ENCODE measurements at regions not wholly inside any gene's neighbourhood (a gene's known extent, or its start where the extent isn't known, plus 50 kb on each side); places are given as distances from the start of the nearest gene placed in this dataset.

DNA sequence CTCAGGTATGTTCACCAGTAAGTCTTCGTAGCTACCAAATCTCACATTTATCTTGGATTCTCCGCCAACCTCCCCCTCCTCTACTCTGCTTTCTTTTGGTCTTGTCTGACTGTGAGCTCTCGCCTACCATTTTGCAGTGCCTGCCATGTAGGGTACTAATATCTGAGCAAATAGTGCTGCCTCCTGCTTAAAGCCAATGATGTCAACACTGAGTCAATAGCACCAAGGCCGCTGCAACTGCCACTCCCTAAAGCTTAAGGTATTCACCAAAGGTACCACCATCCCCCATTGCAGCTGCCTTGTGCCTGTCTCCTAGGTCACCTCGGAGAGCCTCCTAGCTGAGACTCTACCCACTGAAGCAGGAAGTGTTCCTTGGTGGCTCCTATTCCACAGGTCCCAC is 114.8 kb upstream of the FUT8 start:
- Histone ChIP-seq H3K18ac (ENCODE audit: low read depth, low read length) (no peak overlapping the region), H3K4me3 (ENCODE audit: insufficient read depth, low read depth, low read length) (no peak overlapping the region), H2AFZ (replicated peaks; ENCODE audit: low read length, poor library complexity) (no peak overlapping the region), H2AK9ac (replicated peaks; ENCODE audit: low read depth, low read length, poor library complexity) (no peak overlapping the region), H2BK15ac (ENCODE audit: low read depth, low read length) (no peak overlapping the region), H4K91ac (ENCODE audit: insufficient read depth, low read depth, low read length) (no peak overlapping the region), H4K20me1 (ENCODE audit: insufficient read depth, low read length) (no peaks in the 10 kb centered on the region), H3K14ac (replicated peaks; ENCODE audit: low read depth, low read length) (no peak overlapping the region), H3K56ac (ENCODE audit: extremely low read depth, insufficient read depth, low read length) (no peak overlapping the region), H3K27me3 (ENCODE audit: control insufficient read depth, insufficient read depth, low read length) (no peaks in the 10 kb centered on the region), H4K5ac (ENCODE audit: low read depth, low read length) (no peak overlapping the region), H3K23ac (ENCODE audit: low read depth, low read length) (no peak overlapping the region), H2BK20ac (ENCODE audit: low read depth, low read length) (no peak overlapping the region), H3K4me2 (ENCODE audit: low read depth, low read length) (no peak overlapping the region), H4K8ac (ENCODE audit: low read depth in 2 of 2, low read length in 2 of 2) (no peak overlapping the region), H2BK120ac (ENCODE audit: low read depth, low read length) (no peak overlapping the region), H3K9ac (ENCODE audit: low read depth, low read length) (no peak overlapping the region), H3K4ac (ENCODE audit: low read depth, low read length) (no peak overlapping the region; the same call in 1 of the 2 replicates), H3K9me1 (ENCODE audit: insufficient read depth, low read length) (no peaks in the 10 kb centered on the region), H3K36me3 (ENCODE audit: control insufficient read depth, insufficient read depth, low read length) (no peaks in the 10 kb centered on the region), H2AK5ac (ENCODE audit: low read depth, low read length) (no peak overlapping the region), H3K4me1 (ENCODE audit: control insufficient read depth, insufficient read depth, low read length) (no peaks in the 10 kb centered on the region; the same call in 1 of the 2 replicates), H2BK5ac (ENCODE audit: low read depth, low read length, poor library complexity, severe bottlenecking) (no peak overlapping the region), H3K9me3 (ENCODE audit: control insufficient read depth, insufficient read depth, low read length) (no peaks in the 10 kb centered on the region), H3K79me1 (ENCODE audit: low read depth in 1 of 2, low read length in 2 of 2) (no peaks in the 10 kb centered on the region), H3K27ac (ENCODE audit: insufficient read depth, low read length) (no peak overlapping the region)
- CTCF ChIA-PET: no interaction called here
- no peak for ATAC-seq (ENCODE audit: low read depth)
- dilution Hi-C loops (cut with HindIII; ENCODE audit: low sequenced_read_pairs, unreplicated experiment) (no loop called here), in situ Hi-C loops (cut with MboI; ENCODE audit: low sequenced_read_pairs) (no loop called here), intact Hi-C loops (cut with micrococcal nuclease) (no loop called here)
- DNase-seq: no peak
- POLR2A ChIA-PET (ENCODE audit: unreplicated experiment): no interaction called here
- TF ChIP-seq, protein P1, sequence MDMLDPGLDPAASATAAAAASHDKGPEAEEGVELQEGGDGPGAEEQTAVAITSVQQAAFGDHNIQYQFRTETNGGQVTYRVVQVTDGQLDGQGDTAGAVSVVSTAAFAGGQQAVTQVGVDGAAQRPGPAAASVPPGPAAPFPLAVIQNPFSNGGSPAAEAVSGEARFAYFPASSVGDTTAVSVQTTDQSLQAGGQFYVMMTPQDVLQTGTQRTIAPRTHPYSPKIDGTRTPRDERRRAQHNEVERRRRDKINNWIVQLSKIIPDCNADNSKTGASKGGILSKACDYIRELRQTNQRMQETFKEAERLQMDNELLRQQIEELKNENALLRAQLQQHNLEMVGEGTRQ (IDR thresholded peaks at IDR 0.05; ENCODE audit: low read depth, low read length): no peak
- TF ChIP-seq CEBPB (IDR thresholded peaks at IDR 0.05; ENCODE audit: low read depth, low read length) (no peak), MAFK (IDR thresholded peaks at IDR 0.05; ENCODE audit: low read depth, low read length) (no peak), POLR2A (IDR thresholded peaks at IDR 0.05; ENCODE audit: low read depth, low read length) (no peak), RAD21 (IDR thresholded peaks at IDR 0.05; ENCODE audit: low read length) (no peak), CTCF (conservative IDR thresholded peaks at IDR 0.05; ENCODE audit: low read depth, low read length) (no peak), BHLHE40 (IDR thresholded peaks at IDR 0.05; ENCODE audit: low read depth, low read length) (no peak), RFX5 (IDR thresholded peaks at IDR 0.05; ENCODE audit: low read depth, low read length) (no peak), FOS (IDR thresholded peaks at IDR 0.05; ENCODE audit: low read depth, low read length) (no peak), RCOR1 (IDR thresholded peaks at IDR 0.05; ENCODE audit: insufficient replicate concordance, low read length) (no peak), ELK1 (IDR thresholded peaks at IDR 0.05; ENCODE audit: borderline replicate concordance, low read depth, low read length) (no peak), MAZ (IDR thresholded peaks at IDR 0.05; ENCODE audit: borderline replicate concordance, low read depth, low read length) (no peak), SMC3 (IDR thresholded peaks at IDR 0.05; ENCODE audit: low read depth, low read length) (no peak)
- no TSS peak for BruUV-seq (replicated peaks)
- 91% methylated on average over 4 of the region's 5 CpGs; no CpG with 5 or more reads in 1 of the 2 experiments for WGBS, 2 experiments (ENCODE audit: extremely low coverage in 2 of 2, insufficient read length in 1 of 2)

Measured in IMR-90 (cell line).